NCI-H2196 (cell line): ENCODE measurements at regions not wholly inside any gene's neighbourhood (a gene's known extent, or its start where the extent isn't known, plus 50 kb on each side); places are given as distances from the start of the nearest gene placed in this dataset.
"Not testable (repeated sequence)": the region's sequence is repeated elsewhere in the genome, so short reads cannot be mapped to it uniquely, and the experiment has no call there.

Experiments
- DNase-seq: peaks from one replicate; lab custom pipeline; 2025; ENCODE audit not compliant: unreplicated experiment; lab: John Stamatoyannopoulos, UW

DNA sequence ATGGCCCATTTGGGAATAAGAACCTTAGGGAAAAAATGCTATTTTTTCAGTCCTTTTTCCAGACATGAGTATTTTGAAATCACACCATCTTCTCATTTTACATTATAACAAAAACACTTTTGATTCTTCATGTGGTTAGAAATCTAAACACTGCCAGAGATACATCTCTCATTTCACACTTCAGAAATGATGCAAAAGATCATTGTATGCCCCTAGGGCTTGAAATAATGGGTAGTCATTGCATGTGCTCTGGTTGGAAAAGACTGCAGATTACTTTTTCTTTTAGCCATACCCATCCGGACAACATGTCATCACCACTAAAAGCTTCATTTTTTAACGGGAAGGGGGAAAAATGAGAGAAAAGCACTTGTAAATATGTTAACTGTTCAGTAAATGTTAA is 1152.2 kb upstream of the ADGRL4 start:
- no peak for DNase-seq

DNA sequence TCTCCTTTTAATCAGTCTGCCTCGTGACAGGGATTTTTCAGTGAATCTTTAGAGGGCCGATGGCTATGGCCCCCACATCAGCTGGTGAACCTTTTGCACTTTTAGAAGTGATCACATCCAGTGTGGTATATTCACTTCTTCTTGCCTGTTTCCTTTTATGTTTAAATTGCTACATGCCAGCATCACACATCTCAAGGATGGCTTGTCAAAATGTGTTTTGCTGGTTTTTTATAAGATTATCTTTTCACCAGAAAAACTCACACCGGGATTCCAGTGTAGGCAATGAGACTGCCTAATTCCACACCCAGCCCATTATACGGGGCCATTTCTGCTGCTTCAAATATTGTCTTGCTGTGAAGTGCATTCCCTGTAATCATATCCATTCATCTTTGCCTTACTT is 1151.7 kb upstream of the ADGRL4 start:
- no peak for DNase-seq

DNA sequence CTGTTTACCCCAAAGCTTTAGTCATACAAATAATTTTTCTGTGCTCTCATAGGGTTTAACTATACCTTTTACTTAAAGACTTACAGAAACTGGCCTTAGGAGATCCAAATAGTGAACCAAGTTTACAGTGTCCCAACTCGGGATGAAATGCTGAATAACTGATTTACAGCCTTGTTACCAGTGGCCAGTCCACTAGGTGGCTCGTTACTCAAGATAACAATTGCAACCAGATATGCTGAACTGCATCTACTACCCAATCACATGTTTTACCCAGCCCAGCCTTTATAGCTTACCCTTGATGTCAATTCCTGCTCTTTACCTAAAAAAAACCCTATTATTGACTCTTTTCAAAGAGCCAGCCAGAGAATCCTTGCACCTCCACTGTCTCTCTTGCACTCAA is 1148.8 kb upstream of the ADGRL4 start:
- DNase-seq: no peak

DNA sequence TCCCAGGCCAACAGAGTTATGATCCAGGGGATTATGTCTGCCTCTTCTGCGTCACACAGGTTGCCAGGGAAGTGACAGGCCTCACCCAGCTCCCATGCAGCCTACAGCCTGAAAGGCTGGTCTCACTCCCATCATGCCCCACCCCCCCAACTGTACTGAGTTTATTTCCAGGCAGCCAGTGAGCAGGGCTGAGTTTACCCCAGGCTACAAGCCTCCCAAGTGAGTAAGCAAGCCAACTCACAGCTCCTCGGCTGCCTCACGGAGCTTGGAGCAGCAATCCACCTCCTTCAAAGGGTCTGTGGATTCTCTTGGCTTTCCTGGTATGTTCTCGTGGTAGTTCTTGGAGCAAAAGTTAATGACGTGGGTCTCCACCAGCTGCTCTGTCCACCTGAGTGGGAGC is 1147.6 kb upstream of the ADGRL4 start:
- no peak for DNase-seq

DNA sequence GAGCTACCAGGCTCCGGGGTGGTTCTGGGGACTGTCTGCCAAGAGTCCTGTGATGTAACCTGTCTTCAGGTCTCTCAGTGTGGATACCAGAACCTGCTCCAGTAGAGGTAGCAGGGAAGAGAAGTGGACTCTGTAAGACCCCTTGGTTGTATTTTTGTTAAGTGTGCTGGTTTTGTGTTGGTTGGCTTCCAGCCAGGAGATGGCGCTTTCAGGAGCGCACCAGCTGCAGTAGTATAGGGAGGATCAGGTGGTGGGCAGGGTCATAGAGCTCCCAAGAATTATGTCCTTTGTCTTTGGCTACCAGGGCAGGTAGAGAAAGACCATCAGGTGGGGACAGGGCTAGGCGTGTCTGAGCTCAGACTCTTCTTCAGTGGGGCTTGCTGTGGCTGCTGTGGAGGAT is 1147.2 kb upstream of the ADGRL4 start:
- no peak for DNase-seq

DNA sequence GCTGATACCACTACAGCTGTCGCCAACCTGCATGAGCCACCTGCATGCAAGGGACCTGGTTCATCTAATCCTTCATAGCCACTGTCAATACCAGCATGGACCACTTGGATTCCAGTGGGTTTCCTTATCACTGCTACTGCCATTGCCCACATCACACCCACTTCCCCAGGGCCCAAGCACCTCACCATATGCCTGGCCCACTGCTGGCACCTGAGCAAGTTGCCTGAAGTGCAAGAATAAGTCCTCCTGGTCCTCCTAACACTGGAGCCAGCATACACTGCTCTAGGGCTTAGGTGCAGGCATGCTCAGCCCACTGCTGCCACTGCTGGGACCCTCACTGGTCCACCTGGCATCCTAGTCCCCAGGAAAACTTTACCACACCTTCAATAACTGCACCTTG is 1136.8 kb upstream of the ADGRL4 start:
- DNase-seq: no peak

DNA sequence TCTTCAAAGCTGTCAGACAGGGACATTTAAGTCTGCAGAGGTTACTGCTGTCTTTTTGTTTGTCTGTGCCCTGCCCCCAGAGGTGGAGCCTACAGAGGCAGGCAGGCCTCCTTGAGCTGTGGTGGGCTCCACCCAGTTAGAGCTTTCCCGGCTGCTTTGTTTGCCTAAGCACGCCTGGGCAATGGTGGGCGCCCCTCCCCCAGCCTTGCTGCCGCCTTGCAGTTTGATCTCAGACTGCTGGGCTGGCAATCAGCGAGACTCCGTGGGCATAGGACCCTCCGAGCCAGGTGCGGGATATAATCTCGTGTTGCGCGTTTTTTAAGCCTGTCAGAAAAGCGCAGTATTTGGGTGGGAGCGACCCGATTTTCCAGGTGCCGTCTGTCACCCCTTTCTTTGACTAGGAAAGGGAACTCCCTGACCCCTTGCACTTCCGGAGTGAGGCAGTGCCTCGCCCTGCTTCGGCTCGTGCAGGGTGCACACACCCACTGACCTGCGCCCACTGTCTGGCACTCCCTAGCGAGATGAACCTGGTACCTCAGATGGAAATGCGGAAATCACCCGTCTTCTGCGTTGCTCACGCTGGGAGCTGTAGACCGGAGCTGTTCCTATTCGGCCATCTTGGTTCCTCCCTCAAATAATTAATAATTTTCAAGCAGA is 1131.5 kb upstream of the ADGRL4 start:
- not testable (repeated sequence) for DNase-seq

DNA sequence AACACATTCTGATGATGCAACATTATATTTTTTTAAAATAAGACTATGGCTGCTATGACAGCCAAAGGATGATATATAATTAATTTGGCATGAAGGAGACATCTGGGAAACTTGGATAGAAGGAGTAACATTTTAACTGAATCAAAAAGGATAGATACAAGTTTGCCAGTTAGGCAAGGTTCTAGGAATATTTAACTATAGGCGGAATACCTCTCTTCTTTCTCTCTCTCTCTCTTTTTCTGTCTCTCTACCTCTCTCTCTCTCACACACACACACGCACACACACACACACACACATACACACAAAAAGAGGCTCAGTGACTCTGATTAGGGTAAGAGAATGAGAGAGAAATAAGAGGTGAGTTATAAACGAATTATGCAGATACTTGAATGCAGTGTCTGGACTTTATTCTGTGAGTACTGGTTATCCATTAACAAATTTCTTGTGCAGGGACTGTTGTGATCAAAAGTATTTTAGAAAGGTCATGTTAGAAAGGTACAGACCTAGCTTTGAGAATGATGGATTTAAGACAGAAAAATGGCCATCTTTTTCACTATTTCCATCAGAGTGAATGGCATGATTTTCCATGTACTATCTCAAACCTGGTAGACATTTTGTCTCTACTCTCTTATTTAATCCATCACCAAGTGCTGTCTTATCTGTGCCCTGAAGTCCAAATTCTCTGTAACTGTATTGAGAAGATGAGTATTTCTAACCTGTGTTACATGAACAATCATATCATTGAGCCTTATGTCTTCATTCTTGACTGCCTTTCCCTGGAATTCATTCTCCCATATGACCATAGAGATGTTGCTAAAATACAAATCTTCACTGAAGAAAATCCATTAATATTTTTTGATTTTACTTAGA is 1106.9 kb upstream of the ADGRL4 start:
- DNase-seq: no peak

DNA sequence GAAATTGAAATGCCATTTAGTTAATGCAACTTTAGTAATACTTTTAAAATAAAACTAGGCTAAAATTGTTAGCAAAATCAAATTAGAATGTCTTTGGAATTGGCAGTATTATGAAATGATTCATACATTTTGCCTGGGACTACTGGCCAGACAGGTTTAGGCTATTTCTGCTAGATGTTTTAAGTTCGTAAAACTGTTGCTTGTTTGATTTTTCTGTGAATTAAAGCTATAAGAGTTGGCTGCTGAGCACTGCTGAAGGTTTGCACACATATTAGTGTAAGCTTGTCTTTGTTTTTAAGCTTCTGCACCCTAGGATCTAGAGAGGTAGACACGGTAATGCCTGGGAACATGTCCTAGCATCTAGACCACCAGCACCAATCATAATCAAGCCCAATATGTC is 1094.6 kb upstream of the ADGRL4 start:
- DNase-seq: no peak

DNA sequence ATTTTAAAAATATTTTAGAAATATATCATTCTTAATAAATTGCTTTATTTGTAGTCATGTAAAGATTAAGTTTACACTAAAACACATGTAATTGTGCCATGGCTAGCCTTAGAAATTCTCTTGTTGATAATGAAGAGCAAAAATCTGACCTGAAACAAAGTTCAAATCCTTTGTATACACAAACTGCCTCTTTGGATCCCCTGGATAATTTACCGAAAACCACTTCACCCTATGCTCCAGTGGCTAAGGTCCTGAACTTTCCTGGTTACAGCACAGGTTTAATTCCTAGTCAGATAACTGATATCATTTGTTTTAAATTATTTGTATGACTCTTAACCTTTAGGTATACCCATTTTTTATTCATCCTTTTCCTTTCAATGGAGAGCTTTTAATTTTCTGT is 1093.2 kb upstream of the ADGRL4 start:
- DNase-seq: no peak

DNA sequence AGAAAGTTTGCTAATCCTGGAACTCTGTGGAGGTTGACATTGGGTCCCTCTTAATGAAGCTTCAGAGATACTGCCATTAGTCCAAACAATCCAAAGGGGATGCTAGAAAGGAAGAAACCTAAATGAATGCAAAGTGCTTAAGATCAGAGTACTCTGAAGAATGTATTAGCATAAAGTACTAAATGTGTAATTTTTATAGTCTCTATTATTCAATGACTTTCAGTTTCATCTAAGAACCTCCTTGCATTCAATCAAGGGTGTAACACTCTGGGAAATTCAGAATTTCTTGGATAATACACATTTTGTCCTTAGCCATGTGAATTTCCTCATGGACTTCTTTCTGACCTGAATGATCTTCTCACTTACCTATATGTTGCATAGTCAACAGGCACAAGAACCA is 1078.5 kb upstream of the ADGRL4 start:
- no peak for DNase-seq

DNA sequence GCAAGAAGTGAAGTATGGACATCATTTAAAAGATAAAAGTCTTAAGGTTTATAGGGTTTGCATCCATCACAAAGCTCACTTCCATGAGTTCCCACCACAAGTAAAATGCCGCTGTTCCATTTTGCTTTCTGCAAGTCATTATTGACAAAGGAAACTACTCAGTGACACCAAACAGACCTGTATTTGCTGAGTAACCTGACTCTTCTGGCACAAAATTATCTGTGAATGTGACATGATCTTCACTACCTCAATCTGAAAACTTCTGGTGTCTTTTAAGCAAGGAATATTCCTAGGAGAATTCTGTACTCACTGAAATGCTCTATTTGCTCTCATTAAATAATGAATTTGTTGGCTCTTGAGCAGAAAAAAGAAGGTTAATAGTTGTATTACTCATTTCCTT is 1077.4 kb upstream of the ADGRL4 start:
- no peak for DNase-seq

DNA sequence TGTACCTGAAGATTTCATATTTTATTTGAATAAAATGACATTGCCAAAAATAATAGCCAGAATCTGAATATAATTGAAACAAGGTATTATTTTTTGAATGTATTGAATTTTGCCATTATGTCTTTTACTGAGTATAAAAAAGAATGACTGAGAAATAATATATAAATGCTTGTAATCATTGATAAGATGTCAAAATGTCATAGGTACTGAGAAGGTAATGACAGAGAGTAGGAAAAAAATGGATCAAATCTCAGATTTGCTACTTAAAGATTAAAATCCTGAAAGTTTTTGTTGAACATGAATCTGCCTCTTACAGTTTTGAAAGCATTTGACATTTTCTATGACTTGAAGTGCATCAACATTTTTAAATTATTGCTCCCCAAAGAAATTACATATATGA is 1069.9 kb upstream of the ADGRL4 start:
- DNase-seq: no peak

DNA sequence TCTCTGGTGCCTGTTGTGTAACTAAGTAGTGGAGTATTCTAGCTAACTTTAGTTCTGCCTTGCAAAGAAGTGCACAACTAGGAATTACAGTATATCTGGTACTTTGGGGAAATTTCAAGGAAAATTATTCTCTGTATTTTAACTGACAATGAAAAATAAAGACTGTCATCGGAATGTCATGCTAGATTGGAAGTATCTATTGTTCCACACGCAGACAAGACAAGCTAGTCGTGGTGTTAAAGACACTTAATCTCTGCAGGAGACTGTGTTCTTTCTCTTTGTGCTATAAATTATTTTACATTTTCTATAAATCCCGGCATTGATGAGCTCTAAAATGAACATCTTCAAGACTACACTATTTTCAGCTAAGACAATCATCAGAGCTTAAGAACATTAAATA is 1068.8 kb upstream of the ADGRL4 start:
- no peak for DNase-seq

DNA sequence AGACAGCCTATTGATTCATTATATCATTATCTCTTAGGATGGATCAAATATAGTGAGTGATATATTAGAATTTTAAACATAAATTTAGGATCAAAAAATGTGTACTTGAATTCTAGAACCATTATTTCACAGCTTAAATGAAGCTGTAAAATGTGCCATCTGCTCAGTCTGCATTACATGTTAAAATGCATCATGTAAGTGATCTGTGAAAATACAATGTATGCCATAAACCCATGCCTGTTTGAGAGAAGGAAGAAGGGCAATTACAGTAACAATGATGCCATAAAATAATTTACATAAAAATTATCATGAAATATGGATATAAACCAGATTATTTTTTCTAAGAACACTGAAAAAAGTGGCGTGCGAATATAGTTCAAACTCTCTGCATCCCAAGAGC is 1066.0 kb upstream of the ADGRL4 start:
- DNase-seq: no peak

DNA sequence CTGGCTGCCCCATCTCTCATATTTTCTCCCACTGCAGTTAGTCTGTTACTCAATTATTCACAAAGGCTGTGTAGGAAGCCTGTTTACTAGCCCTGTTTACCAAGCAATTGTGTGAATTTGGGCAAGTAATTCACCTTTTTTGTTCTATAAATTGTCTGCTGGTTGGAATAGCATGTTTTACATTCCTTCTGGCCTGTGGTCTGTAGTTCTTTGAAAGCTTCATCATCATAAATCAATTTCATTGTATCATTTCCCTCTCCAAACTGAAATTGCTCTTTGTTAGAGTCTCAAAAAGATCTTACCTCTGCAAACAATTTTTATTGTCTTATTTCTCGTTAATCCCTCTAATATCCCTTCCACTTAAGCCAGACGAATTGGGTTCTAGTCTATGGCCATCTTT is 1059.5 kb upstream of the ADGRL4 start:
- no peak for DNase-seq

DNA sequence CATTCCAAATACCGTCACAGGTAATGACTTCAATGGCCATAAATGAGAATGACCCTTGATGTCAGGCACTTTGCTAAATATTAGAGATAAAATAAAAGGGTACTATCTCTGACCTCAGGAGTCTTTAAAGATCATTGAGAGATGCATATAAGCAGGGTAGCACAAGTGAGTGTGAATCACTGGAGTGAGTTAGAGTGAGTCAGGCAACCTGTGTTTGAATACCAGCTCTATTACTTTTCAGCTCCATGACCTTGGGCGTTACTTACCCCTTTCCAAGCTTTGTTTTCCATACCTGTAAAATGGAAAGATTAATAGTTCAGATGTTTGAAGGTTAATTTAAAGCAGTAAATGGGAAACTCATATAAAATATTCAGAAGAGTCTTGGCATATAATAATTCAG is 1058.0 kb upstream of the ADGRL4 start:
- DNase-seq: no peak

DNA sequence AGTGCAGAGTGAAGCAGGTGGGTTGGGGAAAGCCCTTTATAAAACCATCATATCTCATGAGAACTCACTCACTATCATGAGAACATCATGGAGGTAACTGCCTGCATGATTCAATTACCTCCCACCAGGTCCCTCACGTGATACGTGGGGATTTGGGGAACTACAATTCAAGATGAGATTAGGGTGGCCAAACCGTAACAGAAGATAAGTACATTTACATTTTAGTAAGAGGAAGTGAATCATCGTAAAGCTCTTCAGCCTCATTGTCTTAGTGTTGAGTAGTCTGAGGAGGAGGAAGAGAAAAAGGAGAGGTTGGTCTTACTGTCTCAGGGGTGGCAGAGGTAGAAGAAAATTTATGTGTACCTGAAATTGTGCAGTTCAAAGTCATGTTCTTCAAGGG is 1053.4 kb upstream of the ADGRL4 start:
- no peak for DNase-seq

DNA sequence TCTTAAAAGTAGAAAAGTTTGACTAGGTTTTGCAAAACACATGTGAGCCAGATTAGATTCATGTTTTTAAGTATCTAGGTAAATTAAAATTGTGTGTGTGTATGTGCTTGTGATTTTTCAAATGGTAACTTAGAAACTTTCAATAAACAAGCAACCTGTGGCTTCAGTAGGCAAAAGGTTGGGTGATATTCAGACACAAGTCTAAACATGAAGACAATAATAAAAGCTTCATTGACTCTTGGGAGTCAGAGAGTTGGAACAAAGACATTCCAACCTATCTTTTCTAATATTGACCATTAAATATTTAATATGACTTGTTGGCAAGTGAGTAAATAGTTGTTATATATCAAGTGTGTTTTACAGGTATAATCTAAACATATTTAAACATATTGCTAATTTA is 1049.6 kb upstream of the ADGRL4 start:
- no peak for DNase-seq

DNA sequence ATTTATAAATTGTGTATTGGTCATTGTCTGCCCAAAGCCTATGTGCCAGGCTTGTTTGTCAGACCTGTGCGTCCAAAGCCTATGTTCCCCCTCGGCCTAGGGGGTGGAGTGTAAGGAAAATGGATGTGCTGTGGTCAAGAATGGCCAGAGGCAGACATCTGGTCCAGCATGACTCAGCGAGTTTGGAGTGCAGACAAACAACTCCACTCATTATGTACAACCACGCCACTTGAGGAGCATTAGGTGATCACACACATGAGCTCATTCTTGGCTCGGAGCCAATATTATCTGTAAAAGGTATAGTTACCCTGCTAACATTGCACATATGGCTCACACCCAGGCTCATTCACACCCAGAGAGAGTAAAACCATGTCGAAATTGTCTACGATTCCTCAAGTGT is 1047.6 kb upstream of the ADGRL4 start:
- DNase-seq: peak; percentile 81

DNA sequence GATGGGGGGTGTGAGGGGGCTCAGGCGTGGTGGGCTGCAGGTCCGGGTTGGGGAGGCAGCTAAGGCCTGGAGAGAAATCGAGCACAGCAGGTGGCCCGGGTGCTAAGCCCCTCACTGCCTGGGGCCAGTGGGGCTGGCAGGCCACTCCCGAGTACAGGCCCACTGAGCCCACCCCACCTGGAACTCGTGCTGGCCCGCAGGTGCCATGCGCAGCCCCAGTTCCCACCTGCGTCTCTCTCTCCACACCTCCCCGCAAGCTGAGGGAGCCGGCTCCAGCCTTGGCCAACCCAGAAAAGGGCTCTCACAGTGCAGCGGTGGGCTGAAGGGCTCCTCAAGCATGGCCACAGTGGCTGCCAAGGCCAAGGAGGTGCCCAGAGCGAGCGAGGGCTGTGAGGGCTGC is 1047.1 kb upstream of the ADGRL4 start:
- DNase-seq: no peak

DNA sequence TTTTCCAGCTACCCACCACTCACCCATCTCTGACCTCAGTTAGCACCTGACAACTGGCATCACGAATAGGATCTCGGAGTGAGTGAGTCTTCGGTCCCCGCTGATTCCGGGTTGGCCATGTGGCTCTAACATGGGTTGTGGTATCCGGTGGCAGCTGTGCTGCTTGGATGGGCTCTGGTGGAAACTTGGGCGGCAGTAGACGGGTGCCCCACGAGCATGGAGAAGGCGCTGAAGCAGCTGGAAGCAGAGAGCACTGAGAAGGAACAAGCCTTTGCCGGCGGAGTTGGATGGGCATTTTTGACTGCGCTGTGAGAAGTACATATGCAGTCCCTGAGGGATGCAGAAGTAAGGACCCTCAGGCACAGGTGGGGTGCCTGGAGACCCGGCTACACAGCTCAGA is 1044.0 kb upstream of the ADGRL4 start:
- DNase-seq: no peak

DNA sequence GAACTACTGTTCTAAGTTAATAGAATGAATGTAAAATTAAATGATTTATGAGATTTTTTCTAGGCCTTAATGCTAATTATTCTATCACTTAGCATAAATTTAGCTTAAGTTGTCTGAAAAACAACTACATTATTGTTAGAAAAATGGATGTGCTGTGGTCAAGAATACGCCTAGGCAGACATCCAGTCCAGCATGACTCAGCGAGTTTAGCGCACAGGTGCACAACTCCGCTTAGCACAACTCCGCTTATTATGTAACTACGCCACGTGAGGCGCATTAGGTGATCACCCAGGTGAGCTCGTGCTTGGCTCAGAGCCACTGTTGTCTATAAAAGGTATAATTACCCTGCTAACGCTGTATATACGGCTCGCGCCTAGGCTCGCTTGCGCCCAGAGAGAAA is 1043.6 kb upstream of the ADGRL4 start:
- DNase-seq: no peak
